Uterus (tissue), 2 donors: ENCODE measurements at regions not wholly inside any gene's neighbourhood (a gene's known extent, or its start where the extent isn't known, plus 50 kb on each side); places are given as distances from the start of the nearest gene placed in this dataset.
A peak's percentile ranks its signal among the peaks of the same experiment; 100 is the strongest.

ENCODE experiments used
- POLR2A ChIP-seq, 2 donors: fragments of 450-650 bp; IDR thresholded peaks; one replicate each; pipeline ENCODE4 v1.6.1; 2016; ENCODE audit warnings: antibody characterized with exemption in 2 of 2, mild to moderate bottlenecking in 1 of 2, moderate library complexity in 1 of 2
- TF ChIP-seq, protein P1 (sequence below), 4 experiments: fragments of 200-600 bp in 2 of 4; fragments of 450-650 bp in 2 of 4; sonication (generic) in 2 of 4; IDR thresholded peaks; one replicate each; pipeline ENCODE4 v1.5.1; 2016 to 2019; ENCODE audit warnings: antibody characterized with exemption in 4 of 4, mild to moderate bottlenecking in 2 of 4, moderate library complexity in 1 of 4

DNA sequence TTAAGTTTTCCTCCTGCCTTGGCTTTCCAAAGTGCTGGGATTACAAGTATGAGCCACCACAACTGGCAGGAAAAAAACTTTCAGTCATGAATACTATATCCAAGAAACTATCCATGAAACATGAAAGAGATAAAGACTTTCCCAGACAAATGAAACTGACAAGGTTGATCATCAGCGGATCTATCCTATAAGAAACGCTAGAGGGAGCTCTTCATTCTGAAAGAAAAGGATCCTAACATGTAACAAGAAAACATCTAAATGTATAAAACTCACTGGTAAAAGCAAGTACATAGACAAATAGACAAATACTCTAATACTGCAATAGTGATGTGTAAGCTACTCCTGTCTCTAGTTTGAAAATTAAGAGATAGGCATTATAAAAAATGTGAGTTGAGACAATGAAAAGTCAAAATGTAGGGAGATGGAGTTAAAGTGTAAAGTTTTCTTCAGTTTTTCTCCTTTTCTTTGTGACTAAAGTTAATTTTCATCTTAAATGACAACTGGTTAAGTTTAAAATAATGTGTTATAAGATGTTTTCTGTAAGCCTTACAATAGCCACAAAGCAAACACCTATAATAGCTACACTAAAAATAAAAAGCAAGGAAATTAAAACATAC is 79.6 kb upstream of the TEKT1 start:
- TF ChIP-seq, protein P1, sequence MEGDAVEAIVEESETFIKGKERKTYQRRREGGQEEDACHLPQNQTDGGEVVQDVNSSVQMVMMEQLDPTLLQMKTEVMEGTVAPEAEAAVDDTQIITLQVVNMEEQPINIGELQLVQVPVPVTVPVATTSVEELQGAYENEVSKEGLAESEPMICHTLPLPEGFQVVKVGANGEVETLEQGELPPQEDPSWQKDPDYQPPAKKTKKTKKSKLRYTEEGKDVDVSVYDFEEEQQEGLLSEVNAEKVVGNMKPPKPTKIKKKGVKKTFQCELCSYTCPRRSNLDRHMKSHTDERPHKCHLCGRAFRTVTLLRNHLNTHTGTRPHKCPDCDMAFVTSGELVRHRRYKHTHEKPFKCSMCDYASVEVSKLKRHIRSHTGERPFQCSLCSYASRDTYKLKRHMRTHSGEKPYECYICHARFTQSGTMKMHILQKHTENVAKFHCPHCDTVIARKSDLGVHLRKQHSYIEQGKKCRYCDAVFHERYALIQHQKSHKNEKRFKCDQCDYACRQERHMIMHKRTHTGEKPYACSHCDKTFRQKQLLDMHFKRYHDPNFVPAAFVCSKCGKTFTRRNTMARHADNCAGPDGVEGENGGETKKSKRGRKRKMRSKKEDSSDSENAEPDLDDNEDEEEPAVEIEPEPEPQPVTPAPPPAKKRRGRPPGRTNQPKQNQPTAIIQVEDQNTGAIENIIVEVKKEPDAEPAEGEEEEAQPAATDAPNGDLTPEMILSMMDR (IDR thresholded peaks at IDR 0.05) = peak in 2 of 4 experiments; percentile 43 to 48
- no peak for TF ChIP-seq POLR2A (IDR thresholded peaks at IDR 0.05)
